K562 (cell line): ENCODE measurements at regions not wholly inside any gene's neighbourhood (a gene's known extent, or its start where the extent isn't known, plus 50 kb on each side); places are given as distances from the start of the nearest gene placed in this dataset.

Experiments
- BRF1 ChIP-seq: IDR thresholded peaks from 3 replicates; pipeline ENCODE4 v1.6.1; 2011; ENCODE audit warnings: borderline replicate concordance, mild to moderate bottlenecking; ENCODE audit not compliant: insufficient read length; ENCODE audit errors: extremely low read depth
- CAMTA2 ChIP-seq: fragments of 250-450 bp; sonication (Bioruptor Pico); conservative IDR thresholded peaks from 2 replicates; pipeline ENCODE4 v1.5.1; 2022
- FOSL1 ChIP-seq: fragments of 200-800 bp; sonication (Bioruptor generic); conservative IDR thresholded peaks from 2 replicates; pipeline ENCODE4 v1.6.1; 2016; ENCODE audit warnings: missing genetic modification characterization, missing compliant biosample characterization
- HNRNPUL1 ChIP-seq: fragments of 200-400 bp; formaldehyde crosslinking; IDR thresholded peaks from 2 replicates; pipeline ENCODE4 v1.6.1; 2017; ENCODE audit warnings: low read length
- NEUROD1 ChIP-seq: fragments of 150-350 bp; IDR thresholded peaks from 2 replicates; pipeline ENCODE4 v1.6.1; 2014; ENCODE audit warnings: borderline replicate concordance, low read length, low read depth; ENCODE audit not compliant: partially characterized antibody
- NFIC ChIP-seq: fragments of 450-650 bp; IDR thresholded peaks from 2 replicates; pipeline ENCODE4 v1.6.1; 2017; ENCODE audit warnings: mild to moderate bottlenecking, inconsistent platforms
- RBM15 ChIP-seq: fragments of 200-400 bp; formaldehyde crosslinking; IDR thresholded peaks from 2 replicates; pipeline ENCODE4 v1.6.1; 2018; ENCODE audit warnings: mild to moderate bottlenecking, low read length, moderate library complexity; ENCODE audit not compliant: insufficient read depth
- SIN3A ChIP-seq, 2 experiments: fragments of 150-350 bp in 1 of 2; IDR thresholded peaks; 2 replicates each; pipeline ENCODE4 v1.6.1; 2011 to 2016; ENCODE audit warnings: borderline replicate concordance in 2 of 2, low read depth in 2 of 2, low read length in 2 of 2, mild to moderate bottlenecking in 2 of 2, moderate library complexity in 2 of 2; ENCODE audit not compliant: control insufficient read depth in 1 of 2
- SMAD2 ChIP-seq: fragments of 150-350 bp; IDR thresholded peaks from 2 replicates; pipeline ENCODE4 v1.6.1; 2014; ENCODE audit warnings: low read depth, mild to moderate bottlenecking, low read length
- ZNF184 ChIP-seq: sonication (generic); formaldehyde crosslinking; IDR thresholded peaks from 2 replicates; pipeline ENCODE4 v1.5.0; 2020; ENCODE audit warnings: missing genetic modification reagents
- ZNF263 ChIP-seq: sonication (generic); formaldehyde crosslinking; IDR thresholded peaks from 2 replicates; pipeline ENCODE4 v1.8.0; 2022; ENCODE audit warnings: mild to moderate bottlenecking, missing genetic modification reagents, borderline replicate concordance
- TF ChIP-seq, protein P1 (sequence below): fragments of 200-400 bp; formaldehyde crosslinking; IDR thresholded peaks from 2 replicates; pipeline ENCODE4 v1.6.1; 2017; ENCODE audit warnings: mild to moderate bottlenecking, low read depth, low read length, moderate library complexity
- TF ChIP-seq, protein P2 (sequence below): fragments of 450-650 bp; IDR thresholded peaks from one replicate; pipeline ENCODE4 v1.6.1; 2018; ENCODE audit warnings: mild to moderate bottlenecking, moderate library complexity; ENCODE audit not compliant: partially characterized antibody
- TF ChIP-seq, protein P3 (sequence below): sonication (generic); formaldehyde crosslinking; IDR thresholded peaks from 2 replicates; pipeline ENCODE4 v1.8.1; 2023; ENCODE audit warnings: missing genetic modification reagents, mild to moderate bottlenecking, borderline replicate concordance
- TF ChIP-seq, protein P4 (sequence below): sonication (generic); formaldehyde crosslinking; IDR thresholded peaks from 2 replicates; pipeline ENCODE4 v1.8.1; 2023; ENCODE audit warnings: mild to moderate bottlenecking, missing genetic modification reagents
- TF ChIP-seq, protein P5 (sequence below): fragments of 250-450 bp; sonication (Bioruptor Pico); IDR thresholded peaks from 2 replicates; pipeline ENCODE4 v1.5.0; 2021

DNA sequence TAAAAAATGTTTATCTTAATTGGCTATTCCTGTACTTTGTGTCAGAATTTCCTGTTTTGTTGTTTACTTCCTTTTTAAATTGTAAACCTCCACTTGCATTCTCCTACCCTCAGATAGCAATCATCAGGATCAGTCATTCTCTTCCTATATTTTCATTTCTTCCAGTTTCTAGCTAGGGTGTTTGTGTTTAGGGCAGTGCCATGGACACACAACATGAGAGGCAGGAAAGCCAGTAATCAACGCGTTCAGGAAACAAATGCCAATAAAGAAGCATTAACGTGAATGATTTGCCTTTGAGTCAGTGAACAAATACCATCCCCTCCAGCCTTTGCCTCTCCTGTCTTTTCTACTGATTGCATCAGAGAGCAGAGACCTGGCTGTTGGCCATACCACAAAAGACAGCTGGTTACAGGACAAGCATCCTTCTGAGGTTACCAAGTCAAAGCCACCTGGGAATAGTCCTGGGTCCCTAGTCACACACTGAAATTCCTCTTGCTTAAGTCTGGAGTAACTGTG lies 56.7 kb upstream of the FHL2 start (continued):
- TF ChIP-seq, protein P1, sequence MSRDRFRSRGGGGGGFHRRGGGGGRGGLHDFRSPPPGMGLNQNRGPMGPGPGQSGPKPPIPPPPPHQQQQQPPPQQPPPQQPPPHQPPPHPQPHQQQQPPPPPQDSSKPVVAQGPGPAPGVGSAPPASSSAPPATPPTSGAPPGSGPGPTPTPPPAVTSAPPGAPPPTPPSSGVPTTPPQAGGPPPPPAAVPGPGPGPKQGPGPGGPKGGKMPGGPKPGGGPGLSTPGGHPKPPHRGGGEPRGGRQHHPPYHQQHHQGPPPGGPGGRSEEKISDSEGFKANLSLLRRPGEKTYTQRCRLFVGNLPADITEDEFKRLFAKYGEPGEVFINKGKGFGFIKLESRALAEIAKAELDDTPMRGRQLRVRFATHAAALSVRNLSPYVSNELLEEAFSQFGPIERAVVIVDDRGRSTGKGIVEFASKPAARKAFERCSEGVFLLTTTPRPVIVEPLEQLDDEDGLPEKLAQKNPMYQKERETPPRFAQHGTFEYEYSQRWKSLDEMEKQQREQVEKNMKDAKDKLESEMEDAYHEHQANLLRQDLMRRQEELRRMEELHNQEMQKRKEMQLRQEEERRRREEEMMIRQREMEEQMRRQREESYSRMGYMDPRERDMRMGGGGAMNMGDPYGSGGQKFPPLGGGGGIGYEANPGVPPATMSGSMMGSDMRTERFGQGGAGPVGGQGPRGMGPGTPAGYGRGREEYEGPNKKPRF = no peak
- TF ChIP-seq ZNF184 (no peak), SIN3A (IDR thresholded peaks at IDR 0.05; ENCODE audit: borderline replicate concordance in 2 of 2, control insufficient read depth in 1 of 2, low read depth in 2 of 2, low read length in 2 of 2) (no peak), SMAD2 (no peak), HNRNPUL1 (no peak), CAMTA2 (CRISPR knock-in tag) (no peak), BRF1 (no peak), FOSL1 (tag) (peak; percentile 80), NFIC (peak; percentile 85), ZNF263 (CRISPR knock-in tag) (no peak), RBM15 (no peak), NEUROD1 (peak; percentile 50)
- TF ChIP-seq, protein P2, sequence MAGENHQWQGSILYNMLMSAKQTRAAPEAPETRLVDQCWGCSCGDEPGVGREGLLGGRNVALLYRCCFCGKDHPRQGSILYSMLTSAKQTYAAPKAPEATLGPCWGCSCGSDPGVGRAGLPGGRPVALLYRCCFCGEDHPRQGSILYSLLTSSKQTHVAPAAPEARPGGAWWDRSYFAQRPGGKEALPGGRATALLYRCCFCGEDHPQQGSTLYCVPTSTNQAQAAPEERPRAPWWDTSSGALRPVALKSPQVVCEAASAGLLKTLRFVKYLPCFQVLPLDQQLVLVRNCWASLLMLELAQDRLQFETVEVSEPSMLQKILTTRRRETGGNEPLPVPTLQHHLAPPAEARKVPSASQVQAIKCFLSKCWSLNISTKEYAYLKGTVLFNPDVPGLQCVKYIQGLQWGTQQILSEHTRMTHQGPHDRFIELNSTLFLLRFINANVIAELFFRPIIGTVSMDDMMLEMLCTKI = no peak
- TF ChIP-seq, protein P3, sequence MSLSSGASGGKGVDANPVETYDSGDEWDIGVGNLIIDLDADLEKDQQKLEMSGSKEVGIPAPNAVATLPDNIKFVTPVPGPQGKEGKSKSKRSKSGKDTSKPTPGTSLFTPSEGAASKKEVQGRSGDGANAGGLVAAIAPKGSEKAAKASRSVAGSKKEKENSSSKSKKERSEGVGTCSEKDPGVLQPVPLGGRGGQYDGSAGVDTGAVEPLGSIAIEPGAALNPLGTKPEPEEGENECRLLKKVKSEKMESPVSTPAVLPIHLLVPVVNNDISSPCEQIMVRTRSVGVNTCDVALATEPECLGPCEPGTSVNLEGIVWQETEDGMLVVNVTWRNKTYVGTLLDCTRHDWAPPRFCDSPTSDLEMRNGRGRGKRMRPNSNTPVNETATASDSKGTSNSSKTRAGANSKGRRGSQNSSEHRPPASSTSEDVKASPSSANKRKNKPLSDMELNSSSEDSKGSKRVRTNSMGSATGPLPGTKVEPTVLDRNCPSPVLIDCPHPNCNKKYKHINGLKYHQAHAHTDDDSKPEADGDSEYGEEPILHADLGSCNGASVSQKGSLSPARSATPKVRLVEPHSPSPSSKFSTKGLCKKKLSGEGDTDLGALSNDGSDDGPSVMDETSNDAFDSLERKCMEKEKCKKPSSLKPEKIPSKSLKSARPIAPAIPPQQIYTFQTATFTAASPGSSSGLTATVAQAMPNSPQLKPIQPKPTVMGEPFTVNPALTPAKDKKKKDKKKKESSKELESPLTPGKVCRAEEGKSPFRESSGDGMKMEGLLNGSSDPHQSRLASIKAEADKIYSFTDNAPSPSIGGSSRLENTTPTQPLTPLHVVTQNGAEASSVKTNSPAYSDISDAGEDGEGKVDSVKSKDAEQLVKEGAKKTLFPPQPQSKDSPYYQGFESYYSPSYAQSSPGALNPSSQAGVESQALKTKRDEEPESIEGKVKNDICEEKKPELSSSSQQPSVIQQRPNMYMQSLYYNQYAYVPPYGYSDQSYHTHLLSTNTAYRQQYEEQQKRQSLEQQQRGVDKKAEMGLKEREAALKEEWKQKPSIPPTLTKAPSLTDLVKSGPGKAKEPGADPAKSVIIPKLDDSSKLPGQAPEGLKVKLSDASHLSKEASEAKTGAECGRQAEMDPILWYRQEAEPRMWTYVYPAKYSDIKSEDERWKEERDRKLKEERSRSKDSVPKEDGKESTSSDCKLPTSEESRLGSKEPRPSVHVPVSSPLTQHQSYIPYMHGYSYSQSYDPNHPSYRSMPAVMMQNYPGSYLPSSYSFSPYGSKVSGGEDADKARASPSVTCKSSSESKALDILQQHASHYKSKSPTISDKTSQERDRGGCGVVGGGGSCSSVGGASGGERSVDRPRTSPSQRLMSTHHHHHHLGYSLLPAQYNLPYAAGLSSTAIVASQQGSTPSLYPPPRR (CRISPR knock-in tag) = no peak
- TF ChIP-seq, protein P4, sequence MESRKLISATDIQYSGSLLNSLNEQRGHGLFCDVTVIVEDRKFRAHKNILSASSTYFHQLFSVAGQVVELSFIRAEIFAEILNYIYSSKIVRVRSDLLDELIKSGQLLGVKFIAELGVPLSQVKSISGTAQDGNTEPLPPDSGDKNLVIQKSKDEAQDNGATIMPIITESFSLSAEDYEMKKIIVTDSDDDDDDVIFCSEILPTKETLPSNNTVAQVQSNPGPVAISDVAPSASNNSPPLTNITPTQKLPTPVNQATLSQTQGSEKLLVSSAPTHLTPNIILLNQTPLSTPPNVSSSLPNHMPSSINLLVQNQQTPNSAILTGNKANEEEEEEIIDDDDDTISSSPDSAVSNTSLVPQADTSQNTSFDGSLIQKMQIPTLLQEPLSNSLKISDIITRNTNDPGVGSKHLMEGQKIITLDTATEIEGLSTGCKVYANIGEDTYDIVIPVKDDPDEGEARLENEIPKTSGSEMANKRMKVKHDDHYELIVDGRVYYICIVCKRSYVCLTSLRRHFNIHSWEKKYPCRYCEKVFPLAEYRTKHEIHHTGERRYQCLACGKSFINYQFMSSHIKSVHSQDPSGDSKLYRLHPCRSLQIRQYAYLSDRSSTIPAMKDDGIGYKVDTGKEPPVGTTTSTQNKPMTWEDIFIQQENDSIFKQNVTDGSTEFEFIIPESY (CRISPR knock-in tag) = no peak
- TF ChIP-seq, protein P5, sequence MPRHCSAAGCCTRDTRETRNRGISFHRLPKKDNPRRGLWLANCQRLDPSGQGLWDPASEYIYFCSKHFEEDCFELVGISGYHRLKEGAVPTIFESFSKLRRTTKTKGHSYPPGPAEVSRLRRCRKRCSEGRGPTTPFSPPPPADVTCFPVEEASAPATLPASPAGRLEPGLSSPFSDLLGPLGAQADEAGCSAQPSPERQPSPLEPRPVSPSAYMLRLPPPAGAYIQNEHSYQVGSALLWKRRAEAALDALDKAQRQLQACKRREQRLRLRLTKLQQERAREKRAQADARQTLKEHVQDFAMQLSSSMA (CRISPR knock-in tag) = no peak
